ES-I3 (cell line): ENCODE measurements at regions not wholly inside any gene's neighbourhood (a gene's known extent, or its start where the extent isn't known, plus 50 kb on each side); places are given as distances from the start of the nearest gene placed in this dataset.

Experiments used
- H3K36me3 ChIP-seq: 2 replicates; pipeline ENCODE4 v1.6.1; 2013; ENCODE audit warnings: mild to moderate bottlenecking, low read length, control low read depth, moderate library complexity; ENCODE audit not compliant: insufficient read depth
- H3K4me1 ChIP-seq: 2 replicates; pipeline ENCODE4 v1.6.1; 2013; ENCODE audit warnings: mild to moderate bottlenecking, control low read depth, low read length; ENCODE audit not compliant: insufficient read depth
- H3K9ac ChIP-seq: 2 replicates; pipeline ENCODE4 v1.6.1; 2013; ENCODE audit warnings: low read depth, mild to moderate bottlenecking, low read length, moderate library complexity
- H3K9me3 ChIP-seq: 2 replicates; pipeline ENCODE4 v1.6.1; 2013; ENCODE audit warnings: mild to moderate bottlenecking, low read length, moderate library complexity; ENCODE audit not compliant: control insufficient read depth, insufficient read depth

DNA sequence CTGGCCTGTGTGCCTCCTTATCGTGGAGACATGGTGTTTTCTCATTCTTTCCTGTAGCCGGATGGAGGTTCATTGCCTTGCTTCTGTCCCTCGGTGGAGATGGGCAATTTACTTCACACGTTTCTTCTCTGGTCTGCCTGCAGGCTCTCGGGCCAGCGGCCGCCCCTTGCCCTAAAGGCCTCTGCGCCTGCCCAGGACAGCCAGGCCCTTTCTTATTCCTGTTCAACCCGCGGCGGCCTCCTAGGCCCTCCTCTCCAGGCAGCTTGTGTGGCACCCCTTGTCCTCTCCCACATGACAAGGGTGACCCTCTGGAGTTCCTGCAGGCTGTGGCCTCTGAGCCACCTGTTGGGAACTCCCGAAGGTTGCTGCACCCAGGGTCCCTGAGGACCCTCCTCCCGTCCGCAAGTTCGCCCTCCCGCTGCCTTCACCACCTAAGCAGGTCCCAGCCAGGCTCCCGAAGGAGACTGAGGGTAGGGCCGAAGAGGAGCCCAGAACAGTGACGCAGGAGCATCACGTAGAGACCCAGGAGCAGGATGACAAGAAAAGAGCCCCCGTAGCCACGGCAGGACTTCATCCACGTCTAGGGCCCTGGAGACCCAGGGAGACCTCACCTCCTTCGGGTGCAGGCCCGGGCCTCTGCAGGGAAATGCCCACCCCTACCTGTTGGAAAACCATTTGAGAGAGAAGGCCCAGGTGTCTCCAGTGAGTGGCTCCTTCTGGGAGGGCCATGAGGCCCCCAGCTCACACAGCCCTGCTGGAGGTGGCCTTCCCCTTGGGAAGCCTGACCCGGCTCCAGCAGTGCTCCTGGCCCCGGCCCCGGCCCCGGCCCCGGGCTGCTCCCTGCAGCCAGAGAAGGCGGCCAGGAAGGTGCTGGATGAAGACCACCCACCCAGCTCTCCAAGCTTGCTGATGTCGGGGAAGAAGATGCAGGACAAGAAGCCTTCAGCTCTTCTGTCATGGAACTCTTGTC is 291.4 kb downstream of the TLE4 start:
- Histone ChIP-seq H3K4me1 (no peaks in the 10 kb centered on the region), H3K9ac (no peak overlapping the region), H3K36me3 (no peaks in the 10 kb centered on the region), H3K9me3 (no peaks in the 10 kb centered on the region)

DNA sequence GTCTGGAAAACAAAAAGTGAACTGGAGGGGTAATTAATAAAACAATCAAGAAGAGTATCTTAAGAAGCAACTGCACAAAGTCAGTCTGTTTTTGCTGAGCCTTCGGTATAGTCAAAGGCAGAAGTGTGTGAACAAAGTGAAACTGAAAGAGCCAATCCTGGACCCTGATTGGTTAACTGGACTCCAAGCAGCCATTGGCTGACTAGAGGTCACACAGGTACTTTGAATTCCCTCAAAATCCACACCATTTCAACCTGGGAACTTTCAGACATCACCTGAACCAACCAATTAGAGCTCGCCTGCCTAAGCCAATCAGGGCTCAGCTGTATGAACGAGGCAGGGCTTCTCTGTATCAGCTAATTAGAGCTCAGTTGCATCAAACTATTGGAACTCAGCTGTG is 286.7 kb downstream of the TLE4 start:
- no peak overlapping the region for H3K9ac ChIP-seq
- H3K36me3 ChIP-seq: no peaks in the 10 kb centered on the region
- no peaks in the 10 kb centered on the region for H3K4me1 ChIP-seq
- no peaks in the 10 kb centered on the region for H3K9me3 ChIP-seq

DNA sequence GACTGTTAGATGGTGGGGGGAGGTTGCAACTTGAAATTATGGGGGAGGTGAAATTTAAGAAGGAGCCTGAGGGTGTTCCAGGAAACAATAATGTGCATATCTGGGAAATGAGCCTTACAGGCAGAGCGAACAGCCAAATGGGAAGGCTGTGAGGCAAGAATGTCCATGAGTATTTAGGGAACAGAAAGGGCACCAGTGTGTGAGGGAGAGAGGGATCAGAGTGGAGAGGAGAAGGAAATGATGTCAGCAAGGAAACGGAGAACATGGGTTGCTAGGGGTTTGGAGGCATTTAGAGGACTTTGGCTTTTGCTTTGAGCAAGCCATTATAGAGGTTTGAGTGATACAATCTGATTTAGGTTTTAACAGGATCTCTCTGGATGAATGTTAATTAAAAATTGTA is 285.4 kb downstream of the TLE4 start:
- no peak overlapping the region for H3K9ac ChIP-seq
- no peaks in the 10 kb centered on the region for H3K9me3 ChIP-seq
- H3K36me3 ChIP-seq: no peaks in the 10 kb centered on the region
- no peaks in the 10 kb centered on the region for H3K4me1 ChIP-seq

DNA sequence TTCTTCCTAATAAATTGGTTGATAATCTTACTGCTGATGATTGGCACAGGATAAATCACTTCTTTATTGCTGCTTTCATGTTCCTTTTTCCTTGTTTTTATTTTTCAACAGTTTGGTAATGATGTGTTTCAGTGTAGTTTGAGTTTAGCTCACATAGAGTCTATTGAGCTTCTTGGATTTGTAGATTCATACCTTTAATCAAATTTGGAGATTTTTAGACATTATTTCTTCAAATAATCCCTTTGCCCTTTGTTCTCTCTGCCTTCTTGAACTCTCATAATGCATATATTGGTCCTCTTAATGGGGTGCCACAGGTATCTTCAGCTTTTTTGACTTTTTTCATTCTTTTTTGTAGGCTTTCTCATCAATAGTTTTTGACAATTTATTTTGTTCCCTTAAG is 275.3 kb downstream of the TLE4 start:
- Histone ChIP-seq H3K4me1 (no peaks in the 10 kb centered on the region), H3K36me3 (no peaks in the 10 kb centered on the region), H3K9me3 (peaks cover 6% of the 10 kb centered on the region; the same call in 1 of the 2 replicates), H3K9ac (no peak overlapping the region)

DNA sequence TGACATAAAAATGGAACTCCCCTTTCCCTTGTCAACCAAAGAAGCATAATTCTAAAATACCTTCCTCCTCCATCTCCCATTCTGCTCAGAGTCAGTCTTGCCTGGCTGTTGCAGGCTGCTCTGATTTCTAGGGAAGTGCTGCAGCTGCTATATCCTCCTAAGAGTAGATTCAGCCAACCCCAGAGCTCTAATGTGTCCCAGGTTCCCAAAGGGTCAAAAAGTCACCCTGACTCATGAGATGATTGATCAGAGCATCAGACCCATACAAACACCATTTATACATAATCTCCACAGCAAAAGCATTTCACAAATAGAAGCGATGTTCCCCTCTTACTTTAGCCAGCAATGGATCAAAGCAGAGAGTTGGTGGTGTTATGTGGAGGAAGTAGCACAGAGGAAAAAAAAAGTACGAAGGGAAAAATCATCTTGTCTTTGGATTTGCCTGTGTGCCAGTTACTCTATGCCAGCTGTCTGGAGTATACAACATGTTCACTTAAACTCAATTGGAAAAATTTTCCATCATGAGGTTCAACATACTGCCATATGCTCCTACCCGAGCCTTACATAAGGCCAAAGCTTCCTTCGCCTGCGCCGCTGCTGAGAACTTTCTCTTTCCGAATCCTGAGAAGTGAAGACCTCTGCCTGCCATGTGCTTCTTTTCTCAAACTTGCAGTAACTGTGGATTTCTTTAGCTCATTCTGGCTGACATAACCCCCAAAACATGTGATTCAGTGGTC is 258.0 kb downstream of the TLE4 start:
- Histone ChIP-seq H3K9ac (no peak overlapping the region), H3K36me3 (no peaks in the 10 kb centered on the region), H3K4me1 (peaks cover 10% of the 10 kb centered on the region; the same call in 1 of the 2 replicates), H3K9me3 (no peaks in the 10 kb centered on the region)

DNA sequence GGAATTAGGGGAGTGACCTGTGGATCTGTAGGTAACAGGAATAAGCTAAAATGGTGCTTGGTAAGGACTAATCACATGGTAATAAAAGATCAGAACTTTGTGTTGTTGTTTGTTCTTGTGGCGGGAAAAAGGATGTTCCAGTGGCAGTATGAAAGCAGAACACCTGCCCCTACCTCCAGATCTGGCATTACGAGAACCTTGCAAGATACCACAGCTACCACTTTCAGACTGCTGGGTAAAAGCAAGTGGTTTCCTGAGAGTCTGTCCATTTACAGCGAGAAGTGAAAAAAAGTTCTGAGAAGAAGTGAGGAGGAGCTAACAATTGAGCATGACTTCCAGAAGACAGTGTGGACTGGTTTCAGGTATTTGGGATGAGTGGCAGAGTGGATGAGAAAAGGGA is 252.5 kb downstream of the TLE4 start:
- H3K4me1 ChIP-seq: no peaks in the 10 kb centered on the region
- H3K9ac ChIP-seq: no peak overlapping the region
- H3K36me3 ChIP-seq: no peaks in the 10 kb centered on the region
- no peaks in the 10 kb centered on the region for H3K9me3 ChIP-seq

DNA sequence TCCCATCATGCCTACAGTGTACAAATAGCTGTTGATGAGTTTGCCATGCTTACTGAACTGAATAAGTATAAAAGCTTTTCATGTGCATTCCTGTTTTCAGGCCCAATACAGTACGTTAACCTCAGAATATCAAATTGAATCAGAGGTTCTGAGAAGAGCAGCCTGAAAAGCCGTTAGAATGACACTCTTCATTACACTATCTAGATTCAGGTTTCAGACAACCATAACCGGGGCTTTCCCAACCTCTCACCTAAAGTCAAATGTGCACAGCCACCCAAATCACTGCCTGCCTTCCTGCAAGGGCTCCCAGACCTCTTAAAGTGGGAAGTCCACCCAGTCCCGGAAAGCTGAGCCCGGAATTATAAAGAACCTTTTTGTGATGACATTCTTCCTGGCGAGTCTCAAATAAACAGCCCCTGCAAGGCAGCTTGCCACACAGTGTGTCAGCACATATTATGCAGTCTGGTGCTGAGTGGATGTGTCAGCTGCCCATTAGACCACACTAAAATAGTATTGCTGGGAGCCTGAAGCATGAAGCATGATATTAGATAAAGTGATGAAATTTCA is 245.8 kb downstream of the TLE4 start:
- peaks cover 17% of the 10 kb centered on the region; the same call in 1 of the 2 replicates for H3K4me1 ChIP-seq

DNA sequence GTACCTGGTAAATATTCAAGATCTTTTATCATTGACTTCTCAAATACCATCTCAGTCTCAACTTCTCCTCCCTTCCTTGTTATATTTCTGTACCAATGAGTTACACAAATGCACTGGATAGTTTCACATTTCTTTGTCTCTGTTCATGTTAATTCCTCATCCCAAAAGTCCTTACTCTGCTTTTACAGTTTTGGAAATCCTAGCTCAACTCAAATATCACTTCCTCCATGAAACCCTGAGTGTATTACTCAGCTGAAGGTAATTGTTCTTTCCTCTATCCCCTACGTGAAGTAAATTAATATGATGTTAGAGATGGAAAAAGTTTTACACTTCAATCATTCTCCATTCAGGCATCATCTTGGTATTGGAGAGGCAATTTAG is 241.5 kb downstream of the TLE4 start:
- Histone ChIP-seq H3K4me1 (peaks cover 10% of the 10 kb centered on the region; the same call in 1 of the 2 replicates), H3K9ac (no peak overlapping the region), H3K36me3 (no peaks in the 10 kb centered on the region), H3K9me3 (no peaks in the 10 kb centered on the region)

More for the DNA sequence above, 245.8 kb downstream of the TLE4 start:
- Histone ChIP-seq H3K9me3 (no peaks in the 10 kb centered on the region), H3K36me3 (no peaks in the 10 kb centered on the region), H3K9ac (no peak overlapping the region)

DNA sequence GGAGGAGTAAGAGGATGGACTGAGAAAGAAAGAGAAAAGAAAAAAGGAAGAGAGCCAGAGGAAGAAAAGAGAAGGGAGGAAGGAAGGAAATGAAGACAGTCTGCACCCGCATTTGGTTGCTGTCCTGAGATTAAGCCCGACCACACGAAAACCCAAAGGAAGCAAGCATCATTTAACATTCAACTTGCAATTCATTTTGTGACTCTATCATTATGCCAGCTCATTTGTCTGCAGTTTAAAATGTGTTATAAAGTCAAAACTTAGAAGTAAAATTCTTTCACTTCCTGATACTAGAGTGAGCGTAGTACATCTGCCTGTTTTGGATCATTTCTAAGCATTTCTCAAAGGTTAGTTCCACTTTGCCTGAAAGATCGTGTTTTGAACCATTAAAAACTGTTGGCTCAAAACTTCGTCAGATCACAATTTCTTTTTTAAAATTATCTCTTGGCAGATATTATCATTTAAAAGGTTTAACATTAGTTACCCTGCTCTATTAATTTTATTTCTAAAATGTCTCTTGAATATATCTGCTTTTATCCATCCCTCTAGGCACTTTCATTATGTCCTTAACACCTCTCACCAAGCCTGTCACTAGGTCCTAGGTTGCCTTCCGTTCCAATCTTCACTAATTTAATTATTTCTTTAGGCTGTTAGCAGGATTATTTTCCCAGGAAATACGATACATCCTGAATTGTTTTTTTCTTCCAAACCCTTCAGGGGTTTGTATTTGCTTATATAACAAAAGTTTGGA is 240.9 kb downstream of the TLE4 start:
- no peaks in the 10 kb centered on the region for H3K9me3 ChIP-seq
- H3K36me3 ChIP-seq: no peaks in the 10 kb centered on the region
- no peak overlapping the region for H3K9ac ChIP-seq
- H3K4me1 ChIP-seq: peaks cover 5% of the 10 kb centered on the region; the same call in 1 of the 2 replicates

DNA sequence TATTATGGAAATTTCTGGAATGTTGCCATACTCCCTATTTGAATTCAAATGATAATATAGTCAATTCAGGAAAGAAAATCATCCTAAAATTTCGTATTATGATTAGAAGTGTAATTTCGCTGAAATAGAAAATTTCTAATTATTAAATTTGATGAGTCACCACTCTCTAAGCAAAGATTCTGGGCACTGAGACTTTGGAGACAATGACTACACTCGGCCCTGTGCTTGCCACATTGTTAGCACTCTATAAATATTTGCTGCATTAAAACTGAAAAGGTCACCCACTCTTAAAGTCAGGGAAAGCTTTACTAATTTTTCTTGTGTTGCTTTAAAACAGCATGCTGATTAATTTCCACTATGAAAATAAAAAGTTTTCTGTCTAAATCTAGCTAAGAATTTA is 240.3 kb downstream of the TLE4 start:
- Histone ChIP-seq H3K9ac (no peak overlapping the region), H3K4me1 (no peaks in the 10 kb centered on the region), H3K36me3 (no peaks in the 10 kb centered on the region), H3K9me3 (no peaks in the 10 kb centered on the region)

DNA sequence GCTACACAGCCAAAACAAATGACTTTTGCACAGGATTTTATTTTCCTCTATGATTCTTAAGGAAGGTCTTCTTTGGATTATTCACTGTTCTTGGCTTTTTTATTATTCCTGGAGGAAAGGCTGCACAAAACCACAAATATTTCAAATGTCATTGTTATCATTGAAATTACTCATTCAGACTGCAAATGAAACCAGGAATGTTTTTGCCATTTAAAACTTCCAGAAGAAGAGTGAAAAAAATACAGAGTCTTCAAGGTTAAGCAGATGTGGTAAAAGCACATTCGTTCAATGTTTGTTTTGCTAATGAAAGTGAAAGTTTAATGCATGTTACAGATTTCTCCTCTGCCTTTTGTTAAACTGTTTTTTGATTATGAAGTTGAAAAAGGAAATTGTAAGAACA is 238.2 kb downstream of the TLE4 start:
- no peak overlapping the region for H3K9ac ChIP-seq
- no peaks in the 10 kb centered on the region for H3K4me1 ChIP-seq

DNA sequence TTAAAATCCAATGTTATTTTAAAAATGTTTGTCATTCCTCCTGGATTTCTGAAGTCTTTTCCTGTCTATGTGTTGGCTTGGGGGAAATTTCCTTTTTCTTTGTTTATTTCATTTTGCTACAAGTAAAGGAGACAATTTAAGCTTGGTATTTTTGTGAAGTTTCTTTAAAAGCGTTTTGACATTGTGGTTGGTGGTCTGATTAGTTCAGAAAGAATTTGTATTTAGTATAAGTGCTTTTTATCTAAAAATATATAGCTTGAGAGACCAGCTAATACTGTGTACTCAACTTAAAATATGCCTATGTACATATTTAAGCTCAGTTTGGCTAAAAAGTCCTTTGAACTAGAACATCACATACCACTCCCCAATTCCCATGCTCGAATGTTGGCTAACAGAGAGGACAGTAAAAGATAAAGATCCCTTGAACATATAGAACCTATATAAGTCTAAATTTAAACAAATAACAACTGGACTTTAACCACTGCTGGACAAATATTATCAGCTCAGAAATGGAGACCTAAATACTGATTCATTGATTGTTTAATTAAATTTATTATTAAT is 237.6 kb downstream of the TLE4 start:
- no peaks in the 10 kb centered on the region for H3K36me3 ChIP-seq
- H3K9me3 ChIP-seq: no peaks in the 10 kb centered on the region
- H3K9ac ChIP-seq: no peak overlapping the region
- no peaks in the 10 kb centered on the region for H3K4me1 ChIP-seq

More for the DNA sequence above, 238.2 kb downstream of the TLE4 start:
- no peaks in the 10 kb centered on the region for H3K9me3 ChIP-seq
- no peaks in the 10 kb centered on the region for H3K36me3 ChIP-seq

DNA sequence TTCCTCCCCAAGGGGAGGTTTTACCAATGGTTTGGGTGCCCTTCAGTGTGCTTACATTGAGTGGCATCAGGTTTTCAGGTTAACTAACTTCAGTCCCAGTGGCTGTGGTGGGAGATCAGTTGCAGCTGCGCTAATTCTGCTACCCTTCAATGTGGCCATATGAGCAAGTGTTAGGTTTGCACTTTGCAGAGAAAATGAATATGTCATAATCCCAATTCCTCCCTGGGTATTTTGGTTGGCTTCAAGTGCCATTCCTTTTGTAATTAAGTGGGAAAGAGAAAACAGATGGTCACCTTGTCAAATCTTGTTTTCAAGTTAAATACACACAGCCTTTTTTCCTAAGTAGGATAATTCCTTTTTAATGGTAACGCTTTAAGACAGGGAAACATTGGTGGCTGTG is 236.2 kb downstream of the TLE4 start:
- Histone ChIP-seq H3K9ac (no peak overlapping the region), H3K9me3 (no peaks in the 10 kb centered on the region), H3K4me1 (no peaks in the 10 kb centered on the region), H3K36me3 (no peaks in the 10 kb centered on the region)

DNA sequence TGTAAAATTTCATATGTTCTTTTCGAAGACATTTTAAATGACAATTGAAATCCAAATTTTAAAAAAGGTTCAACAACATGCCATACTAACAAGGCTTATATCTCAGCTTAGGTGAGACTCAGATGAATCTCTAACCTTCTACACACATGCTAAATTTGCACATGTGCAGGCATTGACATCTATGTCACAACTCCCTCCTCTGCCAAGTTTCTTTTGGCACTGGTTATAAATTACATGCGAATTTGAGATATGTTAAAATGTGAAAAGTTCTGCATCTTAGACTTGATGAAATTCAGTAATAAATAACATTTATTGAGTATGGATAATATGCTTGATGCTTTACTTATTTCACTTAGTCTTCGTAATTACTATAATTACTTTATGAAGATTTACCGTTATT is 234.3 kb downstream of the TLE4 start:
- H3K36me3 ChIP-seq: no peaks in the 10 kb centered on the region
- no peaks in the 10 kb centered on the region for H3K9me3 ChIP-seq
- H3K9ac ChIP-seq: no peak overlapping the region
- no peaks in the 10 kb centered on the region for H3K4me1 ChIP-seq
